ENCODE measurements at regions not wholly inside any gene's neighbourhood (a gene's known extent, or its start where the extent isn't known, plus 50 kb on each side); places are given as distances from the start of the nearest gene placed in this dataset.

DNA sequence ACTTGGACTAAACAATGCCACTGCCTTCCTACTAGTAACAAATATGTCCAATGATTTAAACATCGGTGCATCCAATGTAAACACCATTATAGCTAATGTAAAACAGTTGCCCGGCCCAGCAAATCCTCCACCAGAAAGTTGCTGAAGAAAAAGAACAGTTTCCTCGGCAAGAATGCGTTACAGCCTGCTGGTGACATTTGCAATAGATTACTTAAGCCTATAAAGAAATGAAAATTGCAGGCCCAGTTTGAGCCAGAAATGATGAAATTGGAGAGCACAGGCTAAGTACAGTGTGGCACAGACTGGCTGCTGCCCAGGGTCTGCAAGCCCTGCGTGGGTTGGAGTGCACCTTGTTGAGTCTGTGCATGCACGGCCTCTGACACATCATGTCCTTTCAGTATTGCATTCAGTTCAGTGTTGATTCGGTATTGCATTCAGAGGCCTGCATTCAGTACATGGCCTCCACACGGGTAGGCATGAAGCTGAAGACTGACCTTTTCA, 406.0 kb upstream of the KLF4 start:
- no peak overlapping the region for H3K4me2 ChIP-seq (ENCODE audit: low read length)
- Mint-ChIP-seq H3K36me3 (ENCODE audit: low read depth, unreplicated experiment) (no peaks in the 10 kb centered on the region), H3K27ac (ENCODE audit: unreplicated experiment) (no peak overlapping the region), H3K9me3 (ENCODE audit: unreplicated experiment) (no peaks in the 10 kb centered on the region), H3K4me1 (ENCODE audit: low read depth, unreplicated experiment) (peaks cover 5% of the 10 kb centered on the region), H3K4me3 (ENCODE audit: unreplicated experiment) (no peak overlapping the region), H3K27me3 (ENCODE audit: low read depth, unreplicated experiment) (peaks cover 2% of the 10 kb centered on the region)
- FAIRE-seq (no peak), DNase-seq (ENCODE audit: low read depth) (no peak)
- no peak overlapping the region for H3K27ac ChIP-seq (ENCODE audit: low read depth, low read length)
- no peaks in the 10 kb centered on the region for H3K9me3 ChIP-seq (ENCODE audit: insufficient read depth, low read depth, low read length)
- no peaks in the 10 kb centered on the region for H4K20me1 ChIP-seq (ENCODE audit: insufficient read depth, low read length)
- no peaks in the 10 kb centered on the region for H3K27me3 ChIP-seq (ENCODE audit: insufficient read depth, low read length)
- no peak overlapping the region for H3K9ac ChIP-seq (ENCODE audit: low read length)
- H3K4me1 ChIP-seq (ENCODE audit: insufficient read depth, low read length), result no peaks in the 10 kb centered on the region
- TF ChIP-seq, protein P1, sequence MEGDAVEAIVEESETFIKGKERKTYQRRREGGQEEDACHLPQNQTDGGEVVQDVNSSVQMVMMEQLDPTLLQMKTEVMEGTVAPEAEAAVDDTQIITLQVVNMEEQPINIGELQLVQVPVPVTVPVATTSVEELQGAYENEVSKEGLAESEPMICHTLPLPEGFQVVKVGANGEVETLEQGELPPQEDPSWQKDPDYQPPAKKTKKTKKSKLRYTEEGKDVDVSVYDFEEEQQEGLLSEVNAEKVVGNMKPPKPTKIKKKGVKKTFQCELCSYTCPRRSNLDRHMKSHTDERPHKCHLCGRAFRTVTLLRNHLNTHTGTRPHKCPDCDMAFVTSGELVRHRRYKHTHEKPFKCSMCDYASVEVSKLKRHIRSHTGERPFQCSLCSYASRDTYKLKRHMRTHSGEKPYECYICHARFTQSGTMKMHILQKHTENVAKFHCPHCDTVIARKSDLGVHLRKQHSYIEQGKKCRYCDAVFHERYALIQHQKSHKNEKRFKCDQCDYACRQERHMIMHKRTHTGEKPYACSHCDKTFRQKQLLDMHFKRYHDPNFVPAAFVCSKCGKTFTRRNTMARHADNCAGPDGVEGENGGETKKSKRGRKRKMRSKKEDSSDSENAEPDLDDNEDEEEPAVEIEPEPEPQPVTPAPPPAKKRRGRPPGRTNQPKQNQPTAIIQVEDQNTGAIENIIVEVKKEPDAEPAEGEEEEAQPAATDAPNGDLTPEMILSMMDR (IDR thresholded peaks at IDR 0.05; ENCODE audit: insufficient read depth, low read depth, low read length), result no peak
- no peak for TF ChIP-seq EZH2 (IDR thresholded peaks at IDR 0.05; ENCODE audit: insufficient read depth, low read length)
- H2AFZ ChIP-seq (ENCODE audit: low read depth, low read length), result no peak overlapping the region
- H3K79me2 ChIP-seq (ENCODE audit: insufficient read depth, low read length), result no peaks in the 10 kb centered on the region
- no peaks in the 10 kb centered on the region for H3K36me3 ChIP-seq (ENCODE audit: insufficient read depth, low read length)
- H3K4me3 ChIP-seq (ENCODE audit: insufficient read depth, low read depth, low read length), result no peak overlapping the region

GRCh38 chr9:107894572-107895261, 405.1 kb upstream of the KLF4 start:
- H3K4me1 Mint-ChIP-seq (ENCODE audit: low read depth, unreplicated experiment), result peaks cover 5% of the 10 kb centered on the region
- no peak overlapping the region for H3K27ac ChIP-seq (ENCODE audit: low read depth, low read length)

More at GRCh38 chr9:107894572-107895261, 405.1 kb upstream of the KLF4 start:
- Histone ChIP-seq H3K4me3 (ENCODE audit: insufficient read depth, low read depth, low read length) (no peak overlapping the region), H3K4me2 (ENCODE audit: low read length) (no peak overlapping the region), H3K9me3 (ENCODE audit: insufficient read depth, low read depth, low read length) (no peaks in the 10 kb centered on the region), H3K9ac (ENCODE audit: low read length) (no peak overlapping the region), H3K27me3 (ENCODE audit: insufficient read depth, low read length) (no peaks in the 10 kb centered on the region), H3K36me3 (ENCODE audit: insufficient read depth, low read length) (no peaks in the 10 kb centered on the region), H3K79me2 (ENCODE audit: insufficient read depth, low read length) (no peaks in the 10 kb centered on the region), H4K20me1 (ENCODE audit: insufficient read depth, low read length) (no peaks in the 10 kb centered on the region), H3K4me1 (ENCODE audit: insufficient read depth, low read length) (no peaks in the 10 kb centered on the region), H2AFZ (ENCODE audit: low read depth, low read length) (no peak overlapping the region)
- DNase-seq (ENCODE audit: low read depth) (no peak), FAIRE-seq (no peak)
- no peak for TF ChIP-seq EZH2 (IDR thresholded peaks at IDR 0.05; ENCODE audit: insufficient read depth, low read length)
- TF ChIP-seq, protein P1 (IDR thresholded peaks at IDR 0.05; ENCODE audit: insufficient read depth, low read depth, low read length), result no peak
- H3K27me3 Mint-ChIP-seq (ENCODE audit: low read depth, unreplicated experiment), result no peaks in the 10 kb centered on the region
- no peaks in the 10 kb centered on the region for H3K36me3 Mint-ChIP-seq (ENCODE audit: low read depth, unreplicated experiment)
- no peaks in the 10 kb centered on the region for H3K9me3 Mint-ChIP-seq (ENCODE audit: unreplicated experiment)
- H3K27ac Mint-ChIP-seq (ENCODE audit: unreplicated experiment), result no peak overlapping the region
- no peak overlapping the region for H3K4me3 Mint-ChIP-seq (ENCODE audit: unreplicated experiment)

Measured in astrocyte (in vitro differentiated cells and primary cell).